Panc1 (cell line): ENCODE measurements at regions not wholly inside any gene's neighbourhood (a gene's known extent, or its start where the extent isn't known, plus 50 kb on each side); places are given as distances from the start of the nearest gene placed in this dataset.

ENCODE experiments used
- ATAC-seq: fragments of 200-7000 bp; cut with Tn5 transposase; 2 replicates; pipeline ENCODE4 v1.9.1; 2020; ENCODE audit warnings: mild to moderate bottlenecking, moderate library complexity
- BruUV-seq: library from RNA; stranded (reverse); fragments of 400-500 nt; replicated peaks from 2 replicates; lab custom pipeline; 2021; lab: Mats Ljungman, UMichigan
- CTCF ChIA-PET: fragments of 300-600 bp; sonication (Branson Sonifier 250); formaldehyde crosslinking; loops from one replicate; lab custom pipeline; 2022; ENCODE audit warnings: antibody characterized with exemption; lab: Charles Lee
- POLR2A ChIA-PET: fragments of 300-600 bp; sonication (Branson Sonifier 250); formaldehyde crosslinking; loops from one replicate; lab custom pipeline; 2022; ENCODE audit warnings: antibody characterized with exemption; lab: Charles Lee
- DNase-seq: peaks from one replicate; pipeline ENCODE4 v3.0.0-alpha.2; 2010; ENCODE audit warnings: low read depth, low spot score
- H3K27ac ChIP-seq: 2 replicates; pipeline ENCODE4 v1.5.1; 2011; ENCODE audit warnings: mild to moderate bottlenecking, low read length, inconsistent platforms
- H3K27me3 ChIP-seq: fragments of 200-500 bp; sonication (Bioruptor generic); 2 replicates; pipeline ENCODE4 v1.6.0; 2014; ENCODE audit warnings: low read length, inconsistent platforms; ENCODE audit not compliant: control insufficient read depth, insufficient read depth
- H3K36me3 ChIP-seq: fragments of 200-500 bp; sonication (Bioruptor generic); 2 replicates; pipeline ENCODE4 v1.5.1; 2014; ENCODE audit warnings: inconsistent platforms, mild to moderate bottlenecking, low read length, moderate library complexity; ENCODE audit not compliant: control insufficient read depth, insufficient read depth
- H3K4me1 ChIP-seq: 2 replicates; pipeline ENCODE4 v1.5.1; 2011; ENCODE audit warnings: inconsistent platforms, mild to moderate bottlenecking, low read length, moderate library complexity; ENCODE audit not compliant: control insufficient read depth, insufficient read depth
- H3K4me3 ChIP-seq, 2 experiments: 2 replicates each; pipeline ENCODE4 v1.5.1; 2011 to 2012; ENCODE audit warnings: low read depth in 2 of 2, low read length in 2 of 2, mild to moderate bottlenecking in 2 of 2, inconsistent platforms in 1 of 2, moderate library complexity in 1 of 2
- H3K9me3 ChIP-seq: fragments of 200-500 bp; sonication (Bioruptor generic); 2 replicates; pipeline ENCODE4 v1.5.1; 2014; ENCODE audit warnings: low read depth, mild to moderate bottlenecking, inconsistent platforms, low read length, moderate library complexity; ENCODE audit not compliant: control insufficient read depth, insufficient read depth
- CTCF ChIP-seq: fragments of 450-650 bp; IDR thresholded peaks from 2 replicates; pipeline ENCODE4 v1.5.1; 2017; ENCODE audit warnings: mild to moderate bottlenecking
- POLR2AphosphoS5 ChIP-seq: IDR thresholded peaks from 2 replicates; pipeline ENCODE4 v1.6.1; 2012; ENCODE audit warnings: mild to moderate bottlenecking, low read depth, low read length, moderate library complexity
- REST ChIP-seq, 2 experiments: IDR thresholded peaks; 2 replicates each; pipeline ENCODE4 v1.6.1; 2011 to 2012; ENCODE audit warnings: low read depth in 2 of 2, control low read depth in 1 of 2, low read length in 1 of 2, mild to moderate bottlenecking in 1 of 2, moderate library complexity in 1 of 2; ENCODE audit not compliant: insufficient read depth in 1 of 2
- SIN3A ChIP-seq: IDR thresholded peaks from 2 replicates; pipeline ENCODE4 v1.6.1; 2012; ENCODE audit warnings: low read depth, mild to moderate bottlenecking, low read length, moderate library complexity, borderline replicate concordance; ENCODE audit not compliant: insufficient read depth
- TCF7L2 ChIP-seq: IDR thresholded peaks from 2 replicates; pipeline ENCODE4 v1.6.1; 2011; ENCODE audit warnings: mild to moderate bottlenecking, low read depth, low read length, inconsistent platforms
- in situ Hi-C: cut with HindIII; loops from 2 replicates; pipeline ENCODE4 v1.10.0; 2016; ENCODE audit warnings: low sequenced_read_pairs, low pct_unique_long_range_greater_than_20kb
- intact Hi-C: fragments of 100-400 bp; cut with micrococcal nuclease; formaldehyde crosslinking; loops from one replicate; pipeline ENCODE4 v1.10.0; 2022; ENCODE audit not compliant: unreplicated experiment

- DNase-seq (no peak), ATAC-seq (no peak)
- in situ Hi-C loops (no loop called here), intact Hi-C loops (no loop called here)
- ChIA-PET CTCF (no interaction called here), POLR2A (no interaction called here)
- H3K9me3 ChIP-seq, result no peaks in the 10 kb centered on the region
- no peak overlapping the region for H3K27ac ChIP-seq
- no peaks in the 10 kb centered on the region for H3K27me3 ChIP-seq
- TF ChIP-seq TCF7L2, result no peak
- no peak overlapping the region for H3K4me3 ChIP-seq
- BruUV-seq, result no TSS peak
- H3K36me3 ChIP-seq, result no peaks in the 10 kb centered on the region
- H3K4me1 ChIP-seq, result no peaks in the 10 kb centered on the region
These were observed 108.0 kb downstream of the ANAPC4 start for GRCh38 chr4:25485104-25485503.

GRCh38 chr4:25486171-25486570 lies 109.1 kb downstream of the ANAPC4 start:
- BruUV-seq, result no TSS peak
- no peak for ATAC-seq
- Histone ChIP-seq H3K9me3 (no peaks in the 10 kb centered on the region), H3K4me1 (no peaks in the 10 kb centered on the region), H3K4me3 (no peak overlapping the region), H3K27ac (no peak overlapping the region), H3K27me3 (no peaks in the 10 kb centered on the region), H3K36me3 (no peaks in the 10 kb centered on the region)
- intact Hi-C loops, result no loop called here
- in situ Hi-C loops, result no loop called here
- TF ChIP-seq POLR2AphosphoS5 (no peak), SIN3A (no peak), REST (IDR thresholded peaks at IDR 0.05; ENCODE audit: insufficient read depth in 1 of 2, low read depth in 2 of 2, low read length in 1 of 2) (no peak), TCF7L2 (no peak), CTCF (no peak)
- DNase-seq, result no peak
- CTCF ChIA-PET, result no interaction called here
- POLR2A ChIA-PET, result no interaction called here

- TF ChIP-seq SIN3A, result no peak
- no peak for TF ChIP-seq POLR2AphosphoS5
- TF ChIP-seq REST (IDR thresholded peaks at IDR 0.05; ENCODE audit: insufficient read depth in 1 of 2, low read depth in 2 of 2, low read length in 1 of 2), result no peak
- TF ChIP-seq TCF7L2, result no peak
- no peak for TF ChIP-seq CTCF
- H3K36me3 ChIP-seq, result no peaks in the 10 kb centered on the region
- intact Hi-C loops (no loop called here), in situ Hi-C loops (no loop called here)
- ChIA-PET POLR2A (interaction anchor here (0.7 kb wide), 1 partner anchor 274 kb away, joined by 16 read pairs; no protein-coding TSS in a partner anchor), CTCF (no interaction called here)
- no peaks in the 10 kb centered on the region for H3K27me3 ChIP-seq
- no peak for DNase-seq
- H3K27ac ChIP-seq, result no peak overlapping the region
- H3K4me1 ChIP-seq, result no peaks in the 10 kb centered on the region
- BruUV-seq, result no TSS peak
- ATAC-seq, result no peak
- no peaks in the 10 kb centered on the region for H3K9me3 ChIP-seq
- H3K4me3 ChIP-seq, result no peak overlapping the region
These were observed 110.1 kb downstream of the ANAPC4 start for GRCh38 chr4:25487155-25487554.
